GM18517 (cell line): ENCODE measurements at regions not wholly inside any gene's neighbourhood (a gene's known extent, or its start where the extent isn't known, plus 50 kb on each side); places are given as distances from the start of the nearest gene placed in this dataset.
"Not testable (repeated sequence)": the region's sequence is repeated elsewhere in the genome, so short reads cannot be mapped to it uniquely, and the experiment has no call there.

Experiments used
- ATAC-seq: cut with Tn5 transposase; IDR thresholded peaks from one replicate; pipeline ENCODE4 v1.9.1; 2021; ENCODE audit warnings: mild to moderate bottlenecking, moderate library complexity; ENCODE audit not compliant: unreplicated experiment

DNA sequence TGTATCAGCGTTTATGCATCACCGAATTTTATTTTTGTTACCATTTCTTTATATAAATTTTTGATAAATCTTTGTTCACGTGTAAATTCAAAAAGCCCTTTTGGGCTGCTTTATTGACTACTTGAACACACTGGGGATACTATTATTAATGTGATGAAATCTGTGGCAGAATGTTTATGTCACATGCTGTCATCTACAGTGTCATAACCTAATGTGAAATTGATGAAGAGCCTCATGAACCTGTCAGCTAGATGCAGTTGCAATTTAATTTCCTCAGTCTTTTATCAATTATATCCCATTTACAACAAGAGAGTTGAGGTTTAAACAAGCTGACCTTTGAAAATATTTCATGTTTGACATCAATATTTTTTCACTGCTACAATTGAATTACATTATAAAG, 1100.4 kb upstream of the COX7C start:
- ATAC-seq: no peak

DNA sequence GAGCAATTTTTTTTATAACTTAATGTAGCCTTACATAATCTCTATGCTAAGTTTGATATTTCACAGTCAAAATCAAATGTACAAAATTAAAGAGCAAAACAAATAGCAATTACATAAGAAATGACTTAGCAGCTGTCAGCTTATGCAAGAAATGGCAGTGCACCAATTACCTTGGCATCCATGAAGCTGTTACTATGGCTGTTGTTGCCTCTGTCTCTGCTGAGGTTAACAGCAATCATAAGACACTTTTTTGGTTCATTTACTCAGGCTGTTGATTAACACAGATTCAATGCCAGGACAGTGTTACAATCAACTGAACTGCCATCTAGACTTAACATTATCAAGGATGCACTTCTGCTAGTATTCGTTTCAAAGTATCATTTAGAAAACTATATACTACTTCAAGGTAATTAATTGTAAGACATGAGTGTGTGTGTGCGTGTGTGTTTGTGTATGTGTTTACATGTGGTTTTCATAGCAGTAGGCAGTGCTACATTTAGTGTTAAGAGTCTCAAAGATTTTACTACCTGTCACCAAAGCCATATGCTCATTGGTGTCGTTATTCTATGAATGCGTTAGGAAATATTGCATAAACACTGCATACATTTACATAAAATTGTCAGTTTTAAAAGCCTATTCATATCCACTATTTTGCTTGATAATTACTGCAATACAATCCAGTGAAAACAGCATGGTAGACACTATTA, 1084.2 kb upstream of the COX7C start:
- no peak for ATAC-seq

- no peak for ATAC-seq
Measured at GRCh38 chr5:85538362-85538761, 1079.4 kb upstream of the COX7C start.

DNA sequence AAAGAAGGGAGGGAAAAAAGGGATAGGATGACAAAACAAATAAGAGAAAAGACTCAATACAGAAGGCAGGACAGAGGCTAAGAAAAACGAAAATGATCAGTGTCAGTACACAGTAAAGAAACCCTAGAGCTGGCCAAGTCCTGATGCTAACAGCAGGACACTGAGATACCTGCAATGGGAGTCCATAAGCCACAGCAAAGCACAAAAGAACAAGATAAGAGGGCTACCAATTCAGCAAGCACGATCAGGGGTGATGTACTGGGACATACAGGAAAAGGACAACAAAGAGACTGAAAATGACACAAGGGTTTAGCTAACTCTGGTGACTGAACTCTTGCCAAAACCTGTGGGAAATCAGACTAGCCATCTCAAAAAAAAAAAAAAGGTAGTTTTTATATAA, 1072.6 kb upstream of the COX7C start:
- ATAC-seq: no peak

- no peak for ATAC-seq
Measured at GRCh38 chr5:85549229-85549628, 1068.5 kb upstream of the COX7C start.

GRCh38 chr5:85549836-85550599, 1067.7 kb upstream of the COX7C start:
- no peak for ATAC-seq

DNA sequence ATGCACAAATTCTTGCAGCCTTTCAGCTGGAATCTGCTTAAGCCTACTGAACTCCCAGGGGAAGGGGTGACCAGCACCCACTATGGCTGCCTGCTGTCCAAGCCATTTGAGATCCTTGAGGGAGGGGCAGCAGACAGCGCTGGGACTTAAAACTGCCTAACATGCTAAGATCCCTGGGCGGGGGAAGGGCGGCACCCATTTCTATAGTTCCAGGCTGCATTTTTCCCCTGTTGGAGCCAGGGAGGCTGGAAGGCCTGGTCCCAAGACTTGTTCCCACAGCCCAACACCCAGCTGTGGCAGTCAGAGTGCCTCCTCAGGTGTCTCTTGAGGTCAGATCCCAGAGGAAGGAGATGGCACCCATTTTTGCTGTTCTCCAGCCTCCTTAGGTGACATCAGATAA, 1061.3 kb upstream of the COX7C start:
- no peak for ATAC-seq

DNA sequence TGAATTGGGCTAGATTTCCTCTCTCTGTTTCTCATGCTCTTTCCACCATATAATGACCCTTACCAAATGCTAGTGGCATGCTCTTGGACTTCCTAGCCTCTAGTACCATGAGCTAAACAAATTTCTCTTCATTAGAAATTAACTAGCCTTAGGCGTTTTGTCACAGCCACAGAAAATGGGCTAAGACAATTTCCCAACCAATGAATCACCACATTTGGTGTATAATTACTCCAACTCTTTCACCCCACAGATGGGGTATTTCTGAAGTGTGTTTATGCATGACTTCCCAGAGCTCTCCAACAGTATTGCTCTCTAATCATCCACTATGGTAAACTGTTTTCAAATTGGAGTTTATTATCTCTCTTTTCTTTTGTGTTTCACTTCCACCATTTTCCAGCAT, 1041.1 kb upstream of the COX7C start:
- ATAC-seq: no peak

DNA sequence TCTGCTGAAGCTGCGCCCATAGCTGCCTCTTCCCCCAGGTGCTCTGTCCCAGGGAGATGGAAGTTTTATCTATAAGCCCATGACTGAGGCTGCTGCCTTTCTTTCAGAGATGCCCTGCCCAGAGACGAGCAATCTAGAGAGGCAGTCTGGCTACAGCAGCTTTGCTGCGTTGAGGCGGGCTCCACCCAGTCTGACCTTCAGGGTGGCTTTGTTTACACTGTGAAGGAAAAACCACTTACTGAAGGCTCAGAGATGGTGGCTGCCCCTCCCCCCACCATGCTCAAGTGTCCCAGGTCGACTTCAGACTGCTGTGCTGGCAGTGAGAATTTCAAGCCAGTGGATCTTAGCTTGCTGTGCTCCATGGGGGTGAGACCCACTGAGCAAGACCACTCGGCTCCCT, 1029.9 kb upstream of the COX7C start:
- ATAC-seq: not testable (repeated sequence)

DNA sequence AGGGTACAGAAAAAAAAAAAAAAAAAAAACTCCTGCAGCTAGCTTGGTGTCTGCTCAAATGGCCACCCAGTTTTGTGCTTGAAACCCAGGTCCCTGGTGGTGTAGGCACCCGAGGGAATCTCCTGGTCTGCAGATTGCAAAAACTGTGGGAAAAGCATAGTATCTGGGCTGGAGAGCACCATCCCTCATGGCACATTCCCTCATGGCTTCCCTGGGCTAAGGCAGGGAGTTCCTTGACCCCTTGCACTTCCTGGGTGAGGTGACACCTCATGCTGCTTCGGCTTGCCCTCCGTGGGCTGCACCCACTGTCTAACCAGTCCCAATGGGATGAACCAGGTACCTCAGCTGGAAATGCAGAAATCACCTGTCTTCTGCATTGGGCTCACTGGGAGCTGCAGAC, 1029.5 kb upstream of the COX7C start:
- ATAC-seq: not testable (repeated sequence)

DNA sequence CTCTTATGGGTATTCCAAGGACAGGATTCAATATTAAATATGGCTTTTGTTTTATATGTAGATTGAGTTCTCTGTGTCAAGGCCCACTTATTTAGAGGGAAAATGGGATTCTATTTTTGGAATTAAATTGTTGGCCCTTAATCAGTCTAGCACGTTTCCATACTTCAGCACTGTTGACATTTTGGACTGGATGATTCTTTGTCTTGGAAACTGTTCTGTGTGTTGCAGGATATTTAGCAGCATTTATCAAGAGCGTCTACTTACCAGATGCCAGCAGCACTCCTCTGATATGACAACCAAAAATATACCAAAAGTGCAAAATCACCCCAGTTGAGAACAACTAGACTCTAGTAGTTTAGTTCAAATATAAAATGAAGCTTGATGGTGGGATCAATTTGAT, 1027.0 kb upstream of the COX7C start:
- ATAC-seq: no peak

DNA sequence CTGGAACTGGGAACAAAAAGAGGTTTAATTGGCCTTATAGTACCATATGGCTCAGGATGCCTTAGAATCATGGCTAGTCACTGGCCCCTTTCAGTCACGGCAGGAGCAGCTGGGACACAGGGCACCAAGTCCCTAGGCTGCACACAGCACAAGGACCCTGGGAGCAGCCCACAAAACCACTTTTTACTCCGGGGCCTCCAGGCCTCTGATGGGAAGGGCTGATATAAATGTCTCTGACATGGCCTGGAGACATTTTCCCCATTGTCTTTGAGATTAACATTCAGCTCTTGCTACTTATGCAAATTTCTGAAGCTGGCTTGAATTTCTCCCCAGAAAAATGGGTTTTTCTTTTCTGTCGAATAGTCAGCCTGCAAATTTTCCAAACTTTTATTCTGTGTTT, 1026.4 kb upstream of the COX7C start:
- ATAC-seq: no peak

DNA sequence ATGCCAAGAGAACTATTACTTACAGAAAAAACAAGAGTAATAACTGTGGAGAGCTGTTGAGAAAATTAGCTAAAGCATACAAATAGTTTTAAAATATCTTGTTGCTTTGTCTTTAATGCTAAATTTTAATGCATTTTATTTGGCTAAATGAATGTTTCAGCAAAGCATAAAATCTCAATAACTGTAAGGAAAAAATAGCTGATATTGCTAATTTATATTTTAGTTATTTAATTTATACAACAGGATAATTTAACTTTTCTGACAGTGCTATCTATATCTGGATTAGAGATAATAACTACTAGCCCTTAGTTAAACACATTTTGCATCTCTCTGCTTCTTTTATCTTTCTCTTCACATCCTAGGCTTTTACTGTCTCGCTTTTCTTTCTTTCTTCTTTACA, 1014.9 kb upstream of the COX7C start:
- no peak for ATAC-seq

GRCh38 chr5:85604378-85604777, 1013.4 kb upstream of the COX7C start:
- ATAC-seq: no peak

GRCh38 chr5:85604786-85605185, 1013.0 kb upstream of the COX7C start:
- no peak for ATAC-seq

- no peak for ATAC-seq
Measured at GRCh38 chr5:85605381-85605780, 1012.4 kb upstream of the COX7C start.

DNA sequence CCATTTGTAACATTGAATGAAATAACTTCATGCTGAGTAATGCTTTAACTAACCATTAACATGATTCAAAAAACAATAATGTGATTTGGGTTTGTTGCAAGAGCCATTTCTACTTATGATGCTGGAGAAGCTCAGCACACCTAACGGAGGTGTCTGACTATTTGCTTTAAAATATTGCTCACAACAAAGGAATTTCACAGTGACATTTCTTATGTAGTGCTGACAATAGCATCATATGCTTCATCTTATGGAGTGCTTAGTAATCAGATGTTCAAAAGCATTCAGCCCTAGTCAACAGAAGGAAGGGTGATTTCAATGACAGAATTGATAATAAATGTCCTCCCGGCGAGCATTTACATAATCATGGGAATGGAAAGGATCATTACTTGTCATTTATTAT, 1003.3 kb upstream of the COX7C start:
- no peak for ATAC-seq

- no peak for ATAC-seq
Measured at GRCh38 chr5:85621668-85622067, 996.1 kb upstream of the COX7C start.

GRCh38 chr5:85628153-85628552, 989.6 kb upstream of the COX7C start:
- ATAC-seq: no peak

GRCh38 chr5:85638495-85639125, 979.1 kb upstream of the COX7C start:
- ATAC-seq: not testable (repeated sequence)

GRCh38 chr5:85646036-85646435, 971.7 kb upstream of the COX7C start:
- ATAC-seq: no peak

DNA sequence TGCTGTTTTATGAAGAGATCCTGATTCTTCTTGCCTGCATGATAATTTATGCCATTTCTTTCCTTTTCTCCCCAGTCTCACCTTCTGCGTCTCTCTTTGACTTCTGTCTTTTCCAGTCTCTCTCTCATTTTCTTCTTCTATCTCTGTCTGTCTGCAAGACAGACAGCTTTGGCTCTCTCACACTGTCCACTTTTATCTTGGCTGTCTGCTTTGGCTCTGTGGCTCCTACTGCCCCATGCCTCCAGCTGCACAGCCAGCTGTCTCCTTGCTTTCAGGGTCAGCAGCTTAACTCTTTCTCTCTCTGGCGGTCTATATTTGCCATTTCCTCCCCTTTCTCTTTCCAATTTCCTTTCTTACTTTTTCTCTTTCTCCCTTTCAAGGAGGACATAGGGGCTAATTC, 971.1 kb upstream of the COX7C start:
- ATAC-seq: no peak
